ENCODE measurements at regions not wholly inside any gene's neighbourhood (a gene's known extent, or its start where the extent isn't known, plus 50 kb on each side); places are given as distances from the start of the nearest gene placed in this dataset.
A peak's percentile ranks its signal among the peaks of the same experiment; 100 is the strongest.

- CTCF ChIA-PET = no interaction called here
- no peak for TF ChIP-seq CTCF (conservative IDR thresholded peaks at IDR 0.05; ENCODE audit: low read depth)
- POLR2A ChIA-PET (ENCODE audit: low non-redundant PET) = no interaction called here
- no peak for DNase-seq (ENCODE audit: low spot score)
- H3K27ac ChIP-seq = no peak overlapping the region
Observed at GRCh38 chr19:31668921-31669320, 319.7 kb upstream of the TSHZ3 start.

GRCh38 chr19:31670931-31671330 is 321.7 kb upstream of the TSHZ3 start:
- TF ChIP-seq CTCF (conservative IDR thresholded peaks at IDR 0.05; ENCODE audit: low read depth) = no peak

GRCh38 chr19:31671411-31672035 is 322.3 kb upstream of the TSHZ3 start:
- CTCF ChIA-PET = interaction anchor here (0.7 kb wide), 1 partner anchor 1048 kb away, joined by 3 read pairs; no protein-coding TSS in a partner anchor
- no peak for TF ChIP-seq CTCF (conservative IDR thresholded peaks at IDR 0.05; ENCODE audit: low read depth)
- DNase-seq (ENCODE audit: low spot score) = no peak
- no peak overlapping the region for H3K27ac ChIP-seq
- POLR2A ChIA-PET (ENCODE audit: low non-redundant PET) = no interaction called here

More at GRCh38 chr19:31670931-31671330, 321.7 kb upstream of the TSHZ3 start:
- ChIA-PET POLR2A (ENCODE audit: low non-redundant PET) (no interaction called here), CTCF (interaction anchor here (0.7 kb wide), 1 partner anchor 1047 kb away, joined by 3 read pairs; no protein-coding TSS in a partner anchor)
- no peak for DNase-seq (ENCODE audit: low spot score)
- H3K27ac ChIP-seq = no peak overlapping the region

- POLR2A ChIA-PET (ENCODE audit: low non-redundant PET) = no interaction called here
- no peak overlapping the region for H3K27ac ChIP-seq
- no peak for DNase-seq (ENCODE audit: low spot score)
- TF ChIP-seq CTCF (conservative IDR thresholded peaks at IDR 0.05; ENCODE audit: low read depth) = no peak
- CTCF ChIA-PET = no interaction called here
Observed at GRCh38 chr19:31674503-31675192, 325.4 kb upstream of the TSHZ3 start.

GRCh38 chr19:31675193-31675913 is 326.1 kb upstream of the TSHZ3 start:
- DNase-seq (ENCODE audit: low spot score) = peak; percentile 28
- H3K27ac ChIP-seq = no peak overlapping the region
- TF ChIP-seq CTCF (conservative IDR thresholded peaks at IDR 0.05; ENCODE audit: low read depth) = no peak
- CTCF ChIA-PET = no interaction called here
- POLR2A ChIA-PET (ENCODE audit: low non-redundant PET) = no interaction called here

GRCh38 chr19:31676271-31677004 is 327.2 kb upstream of the TSHZ3 start:
- POLR2A ChIA-PET (ENCODE audit: low non-redundant PET) = no interaction called here
- DNase-seq (ENCODE audit: low spot score) = no peak
- H3K27ac ChIP-seq = no peak overlapping the region
- CTCF ChIA-PET = no interaction called here
- no peak for TF ChIP-seq CTCF (conservative IDR thresholded peaks at IDR 0.05; ENCODE audit: low read depth)
